ENCODE measurements at regions not wholly inside any gene's neighbourhood (a gene's known extent, or its start where the extent isn't known, plus 50 kb on each side); places are given as distances from the start of the nearest gene placed in this dataset.

DNA sequence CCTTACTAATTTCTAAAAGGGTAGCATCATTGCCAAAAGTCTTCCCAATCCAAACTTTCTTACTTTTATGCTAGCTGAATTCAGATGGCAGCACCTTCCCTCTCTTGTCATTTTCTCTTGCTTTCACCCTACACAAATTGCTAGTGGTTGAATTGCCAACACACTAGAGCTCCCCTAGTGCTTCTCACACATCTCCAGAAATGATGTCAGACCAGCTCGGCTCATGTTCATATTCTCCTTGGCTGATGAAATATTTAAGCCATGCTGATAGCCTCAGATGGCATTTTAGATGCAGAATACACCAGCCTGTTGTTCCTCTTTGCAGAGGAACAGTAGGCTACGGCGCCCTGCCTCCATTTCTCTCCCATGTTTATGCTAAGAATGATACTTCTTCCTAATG is 256.9 kb downstream of the PTBP2 start:
- H3K4me3 ChIP-seq, result no peak overlapping the region
- no peak for DNase-seq (ENCODE audit: low spot score)
- no peak overlapping the region for H3K27ac ChIP-seq
- no peaks in the 10 kb centered on the region for H3K4me1 ChIP-seq (ENCODE audit: control insufficient read depth in 1 of 2, low read depth in 2 of 2)
- TF ChIP-seq, protein P1, sequence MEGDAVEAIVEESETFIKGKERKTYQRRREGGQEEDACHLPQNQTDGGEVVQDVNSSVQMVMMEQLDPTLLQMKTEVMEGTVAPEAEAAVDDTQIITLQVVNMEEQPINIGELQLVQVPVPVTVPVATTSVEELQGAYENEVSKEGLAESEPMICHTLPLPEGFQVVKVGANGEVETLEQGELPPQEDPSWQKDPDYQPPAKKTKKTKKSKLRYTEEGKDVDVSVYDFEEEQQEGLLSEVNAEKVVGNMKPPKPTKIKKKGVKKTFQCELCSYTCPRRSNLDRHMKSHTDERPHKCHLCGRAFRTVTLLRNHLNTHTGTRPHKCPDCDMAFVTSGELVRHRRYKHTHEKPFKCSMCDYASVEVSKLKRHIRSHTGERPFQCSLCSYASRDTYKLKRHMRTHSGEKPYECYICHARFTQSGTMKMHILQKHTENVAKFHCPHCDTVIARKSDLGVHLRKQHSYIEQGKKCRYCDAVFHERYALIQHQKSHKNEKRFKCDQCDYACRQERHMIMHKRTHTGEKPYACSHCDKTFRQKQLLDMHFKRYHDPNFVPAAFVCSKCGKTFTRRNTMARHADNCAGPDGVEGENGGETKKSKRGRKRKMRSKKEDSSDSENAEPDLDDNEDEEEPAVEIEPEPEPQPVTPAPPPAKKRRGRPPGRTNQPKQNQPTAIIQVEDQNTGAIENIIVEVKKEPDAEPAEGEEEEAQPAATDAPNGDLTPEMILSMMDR (IDR thresholded peaks at IDR 0.05), result no peak
- no peaks in the 10 kb centered on the region for H3K27me3 ChIP-seq (replicated peaks; ENCODE audit: insufficient read depth)
- H3K9me3 ChIP-seq, result no peaks in the 10 kb centered on the region
- H3K36me3 ChIP-seq, result no peaks in the 10 kb centered on the region
- ATAC-seq (ENCODE audit: insufficient number of reproducible peaks, low FRiP score, low read depth), result no peak

DNA sequence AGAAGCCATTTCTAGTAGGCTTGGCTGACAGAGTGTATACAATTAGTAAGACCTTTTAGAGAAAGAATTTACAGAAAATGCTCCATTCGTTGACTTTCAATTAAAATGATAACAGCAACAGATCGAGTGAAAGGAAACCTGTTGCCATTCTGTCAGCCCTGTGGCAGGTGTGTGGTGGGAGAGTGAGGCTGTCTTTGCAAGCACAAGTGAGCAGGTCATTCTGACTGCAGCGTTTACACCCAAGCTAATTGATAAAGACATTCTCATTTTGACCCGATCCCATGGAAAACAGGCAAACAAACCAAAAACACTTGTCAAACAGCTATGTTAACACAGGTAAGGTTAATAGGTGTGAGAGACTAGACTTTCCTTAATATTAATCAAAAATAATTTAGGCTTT is 257.3 kb downstream of the PTBP2 start:
- no peaks in the 10 kb centered on the region for H3K4me1 ChIP-seq (ENCODE audit: control insufficient read depth in 1 of 2, low read depth in 2 of 2)
- ATAC-seq (ENCODE audit: insufficient number of reproducible peaks, low FRiP score, low read depth), result no peak
- no peaks in the 10 kb centered on the region for H3K9me3 ChIP-seq
- H3K27me3 ChIP-seq (replicated peaks; ENCODE audit: insufficient read depth), result no peaks in the 10 kb centered on the region
- H3K36me3 ChIP-seq, result no peaks in the 10 kb centered on the region
- H3K4me3 ChIP-seq, result no peak overlapping the region
- TF ChIP-seq, protein P1 (IDR thresholded peaks at IDR 0.05), result no peak
- H3K27ac ChIP-seq, result no peak overlapping the region
- DNase-seq (ENCODE audit: low spot score), result no peak

DNA sequence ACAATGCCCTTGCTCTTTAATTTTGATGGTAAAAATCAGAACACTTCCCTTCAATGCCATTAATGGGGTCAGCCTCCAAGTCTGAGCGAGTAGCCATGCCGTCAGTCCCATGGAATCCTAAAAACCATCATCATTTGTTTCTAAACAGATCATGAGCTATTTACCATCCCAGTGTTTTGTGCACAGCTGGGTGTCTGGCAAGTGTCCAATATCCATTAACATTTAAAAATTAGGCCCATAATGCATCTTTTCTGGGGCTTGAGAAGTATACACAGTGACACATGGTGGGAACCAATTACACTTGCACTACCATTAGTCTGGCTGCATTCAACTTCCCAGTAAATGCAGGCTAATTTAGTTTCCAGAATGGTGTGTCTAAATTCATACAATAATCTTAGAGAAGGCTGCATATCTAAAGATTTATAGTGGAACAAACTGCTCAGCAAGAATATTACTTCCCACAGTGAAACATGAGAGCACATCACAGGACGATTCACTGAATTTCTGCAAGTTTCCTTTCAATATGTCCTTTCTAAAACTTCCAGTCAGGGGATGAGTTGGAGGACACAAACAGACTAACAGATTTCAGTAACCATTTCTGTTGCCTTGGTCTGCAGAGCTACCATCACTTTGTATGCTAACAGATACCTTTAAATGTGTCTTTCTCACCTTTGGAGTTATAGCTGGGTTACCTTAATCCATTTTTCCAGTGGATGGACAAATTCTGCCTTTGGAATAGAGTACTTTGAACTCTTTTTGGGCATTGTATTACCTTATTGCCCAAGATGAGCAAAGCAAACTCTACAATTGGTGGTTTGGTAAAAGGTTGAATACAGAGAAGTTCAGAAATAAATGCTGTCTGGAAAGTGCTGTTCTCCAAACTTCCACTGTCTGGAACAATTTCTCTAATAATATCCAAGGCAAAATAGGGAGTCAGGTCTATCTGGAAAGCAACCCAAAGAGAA is 258.0 kb downstream of the PTBP2 start:
- no peak overlapping the region for H3K4me3 ChIP-seq

DNA sequence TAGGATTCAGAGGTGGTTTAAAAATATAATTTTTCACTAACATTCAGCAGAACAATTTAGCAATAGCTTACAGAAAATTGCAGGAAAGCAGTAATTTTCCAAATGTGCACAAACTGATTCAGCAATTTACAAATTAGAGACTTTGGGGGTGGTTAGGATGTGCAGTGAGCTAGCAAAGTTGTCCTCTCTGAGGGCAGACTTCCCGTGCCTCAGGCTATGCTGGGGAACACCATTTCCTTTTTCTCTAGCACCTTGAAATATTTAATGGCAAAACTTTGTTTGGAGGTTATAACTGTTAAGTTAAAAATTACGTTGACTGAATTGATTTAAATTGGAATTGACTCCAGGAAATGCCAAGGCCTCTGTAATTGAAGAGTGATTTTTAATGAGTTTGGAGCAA is 258.9 kb downstream of the PTBP2 start:
- TF ChIP-seq, protein P1 (IDR thresholded peaks at IDR 0.05), result no peak
- H3K9me3 ChIP-seq, result no peaks in the 10 kb centered on the region
- no peak for DNase-seq (ENCODE audit: low spot score)
- H3K36me3 ChIP-seq, result no peaks in the 10 kb centered on the region
- H3K4me1 ChIP-seq (ENCODE audit: control insufficient read depth in 1 of 2, low read depth in 2 of 2), result no peaks in the 10 kb centered on the region
- no peak for ATAC-seq (ENCODE audit: insufficient number of reproducible peaks, low FRiP score, low read depth)
- no peak overlapping the region for H3K27ac ChIP-seq
- H3K4me3 ChIP-seq, result no peak overlapping the region
- H3K27me3 ChIP-seq (replicated peaks; ENCODE audit: insufficient read depth), result no peaks in the 10 kb centered on the region

More for the DNA sequence above, 258.0 kb downstream of the PTBP2 start:
- Histone ChIP-seq H3K36me3 (no peaks in the 10 kb centered on the region), H3K27me3 (replicated peaks; ENCODE audit: insufficient read depth) (no peaks in the 10 kb centered on the region), H3K27ac (no peak overlapping the region), H3K9me3 (no peaks in the 10 kb centered on the region), H3K4me1 (ENCODE audit: control insufficient read depth in 1 of 2, low read depth in 2 of 2) (no peaks in the 10 kb centered on the region)
- no peak for ATAC-seq (ENCODE audit: insufficient number of reproducible peaks, low FRiP score, low read depth)
- no peak for DNase-seq (ENCODE audit: low spot score)
- TF ChIP-seq, protein P1 (IDR thresholded peaks at IDR 0.05), result no peak

DNA sequence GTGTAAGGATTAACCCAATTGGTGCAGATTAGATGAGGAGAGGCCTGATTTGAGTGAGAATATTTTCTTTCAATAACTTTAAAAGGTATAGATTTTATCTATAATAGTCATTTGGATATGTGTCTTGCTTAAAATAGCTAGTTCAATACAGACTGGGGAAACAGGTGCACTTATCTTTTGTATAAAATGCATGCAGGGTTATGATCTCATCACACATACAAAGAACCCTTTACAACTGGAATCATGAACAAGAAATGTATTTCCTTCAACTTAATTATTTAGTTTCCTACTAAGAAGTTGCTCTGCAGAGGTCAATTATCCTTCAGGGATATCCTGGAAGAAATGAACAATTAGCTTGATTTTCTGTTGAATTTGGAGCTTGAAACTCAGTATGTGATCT is 259.6 kb downstream of the PTBP2 start:
- TF ChIP-seq, protein P1 (IDR thresholded peaks at IDR 0.05), result no peak
- Histone ChIP-seq H3K27me3 (replicated peaks; ENCODE audit: insufficient read depth) (no peaks in the 10 kb centered on the region), H3K4me1 (ENCODE audit: control insufficient read depth in 1 of 2, low read depth in 2 of 2) (no peaks in the 10 kb centered on the region), H3K4me3 (no peak overlapping the region), H3K27ac (no peak overlapping the region), H3K9me3 (no peaks in the 10 kb centered on the region), H3K36me3 (no peaks in the 10 kb centered on the region)
- DNase-seq (ENCODE audit: low spot score), result no peak
- ATAC-seq (ENCODE audit: insufficient number of reproducible peaks, low FRiP score, low read depth), result no peak

Data from thoracic aorta (tissue), 2 donors.